OCI-LY3 (cell line): ENCODE measurements at regions not wholly inside any gene's neighbourhood (a gene's known extent, or its start where the extent isn't known, plus 50 kb on each side); places are given as distances from the start of the nearest gene placed in this dataset.

ENCODE experiments used
- H2AFZ ChIP-seq: fragments of 200-600, 300-600 bp; shearing (Covaris generic); 2 replicates; pipeline ENCODE4 v1.6.0; 2014; ENCODE audit warnings: antibody characterized with exemption, low read depth, low read length
- H3K27ac ChIP-seq: fragments of 200-600, 300-600 bp; sonication (generic); 2 replicates; pipeline ENCODE4 v1.5.1; 2014; ENCODE audit warnings: mild to moderate bottlenecking, low read length, moderate library complexity, mixed read lengths
- H3K27me3 ChIP-seq: fragments of 200-600, 300-600 bp; sonication (generic); 2 replicates; pipeline ENCODE4 v1.6.1; 2014; ENCODE audit warnings: low read depth, low read length, mixed read lengths
- H3K36me3 ChIP-seq: fragments of 200-600, 300-600 bp; sonication (generic); replicated peaks from 2 replicates; pipeline ENCODE3; 2014; ENCODE audit warnings: low read depth, low read length, mixed read lengths
- H3K4me1 ChIP-seq: fragments of 300-600, 200-600 bp; sonication (generic); 2 replicates; pipeline ENCODE4 v1.6.1; 2014; ENCODE audit warnings: low read length, mixed read lengths
- H3K4me2 ChIP-seq: fragments of 200-600, 300-600 bp; sonication (generic); 2 replicates; pipeline ENCODE4 v1.6.1; 2014; ENCODE audit warnings: low read length, mixed read lengths
- H3K4me3 ChIP-seq: fragments of 300-600, 200-600 bp; sonication (generic); 2 replicates; pipeline ENCODE4 v1.5.1; 2014; ENCODE audit warnings: antibody characterized with exemption, mild to moderate bottlenecking, low read length, moderate library complexity
- H3K79me2 ChIP-seq: fragments of 300-600, 200-600 bp; shearing (Covaris generic); 2 replicates; pipeline ENCODE4 v1.6.1; 2014; ENCODE audit warnings: mild to moderate bottlenecking, low read length, mixed read lengths
- H3K9ac ChIP-seq: fragments of 300-600, 200-600 bp; shearing (Covaris generic); 2 replicates; pipeline ENCODE4 v1.6.0; 2014; ENCODE audit warnings: mild to moderate bottlenecking, low read length, moderate library complexity
- H3K9me3 ChIP-seq: fragments of 200-600, 300-600 bp; shearing (Covaris generic); 2 replicates; pipeline ENCODE4 v1.6.1; 2014; ENCODE audit warnings: low read length, mixed read lengths; ENCODE audit not compliant: insufficient read depth
- H4K20me1 ChIP-seq: fragments of 200-600, 300-600 bp; sonication (generic); 2 replicates; pipeline ENCODE4 v1.6.1; 2016; ENCODE audit warnings: low read length, mixed read lengths; ENCODE audit not compliant: insufficient read depth
- EZH2phosphoT487 ChIP-seq: fragments of 200-600 bp; shearing (Covaris generic); IDR thresholded peaks from 2 replicates; pipeline ENCODE4 v1.6.1; 2018; ENCODE audit warnings: antibody characterized with exemption, mixed run types, low read depth
- TF ChIP-seq, protein P1 (sequence below): fragments of 200-600, 300-600 bp; sonication (generic); IDR thresholded peaks from 2 replicates; pipeline ENCODE4 v1.5.1; 2014; ENCODE audit warnings: antibody characterized with exemption, low read length, low read depth

DNA sequence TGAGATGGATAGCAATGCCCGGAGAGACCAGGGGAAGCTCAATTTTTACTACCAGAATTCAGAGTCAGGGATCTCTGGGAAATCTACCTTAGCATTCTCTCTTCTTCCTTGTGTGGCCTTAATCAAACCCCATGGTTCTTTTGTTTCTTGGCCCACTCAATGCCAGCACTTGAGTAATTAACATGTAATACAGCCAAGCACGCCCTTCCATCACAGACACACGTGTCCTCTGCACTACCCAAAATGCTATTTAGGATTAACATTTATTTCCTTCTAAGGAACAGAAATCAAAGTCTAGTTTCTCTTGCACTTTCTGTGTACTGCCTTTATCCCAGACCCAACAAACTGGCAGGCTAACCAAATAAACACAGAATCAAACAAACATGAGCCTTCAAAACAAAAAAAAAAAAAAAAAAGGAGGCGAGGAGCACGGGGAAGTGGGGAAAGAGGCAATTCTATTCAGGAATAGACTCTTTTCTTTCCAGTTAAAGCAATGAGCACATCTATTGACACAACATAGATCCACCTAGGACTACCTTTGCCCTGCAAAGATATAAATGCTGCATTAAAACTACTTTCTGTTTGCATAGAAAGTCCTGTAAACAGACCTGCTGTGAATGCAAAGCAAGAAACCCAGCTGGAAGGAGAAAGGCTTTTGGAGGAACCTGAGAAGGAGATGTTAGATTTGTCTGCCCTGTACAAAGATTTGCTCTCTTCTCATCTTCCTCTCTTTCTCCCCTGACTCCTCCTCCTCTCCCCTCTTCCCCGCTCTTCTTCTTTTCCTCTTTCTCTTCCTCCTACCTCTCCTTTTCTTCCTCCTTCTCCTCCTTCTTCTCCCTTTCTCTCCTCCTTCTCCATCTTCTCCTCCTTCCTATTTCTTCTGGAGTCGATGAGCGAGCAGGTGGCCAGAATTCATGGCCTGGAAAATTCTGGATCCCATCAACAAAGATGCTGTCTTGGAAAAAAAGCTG, 294.4 kb downstream of the NPIPA8 start:
- H3K4me2 ChIP-seq = no peak overlapping the region
- no peaks in the 10 kb centered on the region for H4K20me1 ChIP-seq
- H3K79me2 ChIP-seq = no peaks in the 10 kb centered on the region
- H3K4me3 ChIP-seq = no peak overlapping the region
- H3K36me3 ChIP-seq = no peaks in the 10 kb centered on the region
- H3K27ac ChIP-seq = no peak overlapping the region
- no peak overlapping the region for H3K9ac ChIP-seq
- H3K4me1 ChIP-seq = no peaks in the 10 kb centered on the region
- no peaks in the 10 kb centered on the region; the same call in 1 of the 2 replicates for H3K27me3 ChIP-seq
- TF ChIP-seq EZH2phosphoT487 = no peak
- TF ChIP-seq, protein P1, sequence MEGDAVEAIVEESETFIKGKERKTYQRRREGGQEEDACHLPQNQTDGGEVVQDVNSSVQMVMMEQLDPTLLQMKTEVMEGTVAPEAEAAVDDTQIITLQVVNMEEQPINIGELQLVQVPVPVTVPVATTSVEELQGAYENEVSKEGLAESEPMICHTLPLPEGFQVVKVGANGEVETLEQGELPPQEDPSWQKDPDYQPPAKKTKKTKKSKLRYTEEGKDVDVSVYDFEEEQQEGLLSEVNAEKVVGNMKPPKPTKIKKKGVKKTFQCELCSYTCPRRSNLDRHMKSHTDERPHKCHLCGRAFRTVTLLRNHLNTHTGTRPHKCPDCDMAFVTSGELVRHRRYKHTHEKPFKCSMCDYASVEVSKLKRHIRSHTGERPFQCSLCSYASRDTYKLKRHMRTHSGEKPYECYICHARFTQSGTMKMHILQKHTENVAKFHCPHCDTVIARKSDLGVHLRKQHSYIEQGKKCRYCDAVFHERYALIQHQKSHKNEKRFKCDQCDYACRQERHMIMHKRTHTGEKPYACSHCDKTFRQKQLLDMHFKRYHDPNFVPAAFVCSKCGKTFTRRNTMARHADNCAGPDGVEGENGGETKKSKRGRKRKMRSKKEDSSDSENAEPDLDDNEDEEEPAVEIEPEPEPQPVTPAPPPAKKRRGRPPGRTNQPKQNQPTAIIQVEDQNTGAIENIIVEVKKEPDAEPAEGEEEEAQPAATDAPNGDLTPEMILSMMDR = no peak
- no peaks in the 10 kb centered on the region for H3K9me3 ChIP-seq
- H2AFZ ChIP-seq = no peak overlapping the region

GRCh38 chr16:18039931-18040330, 296.6 kb downstream of the NPIPA8 start:
- H3K4me3 ChIP-seq = no peak overlapping the region
- no peaks in the 10 kb centered on the region for H3K4me1 ChIP-seq
- H3K36me3 ChIP-seq = no peaks in the 10 kb centered on the region
- TF ChIP-seq, protein P1 = no peak
- TF ChIP-seq EZH2phosphoT487 = no peak
- no peak overlapping the region for H3K9ac ChIP-seq
- H3K79me2 ChIP-seq = no peaks in the 10 kb centered on the region
- H3K9me3 ChIP-seq = no peaks in the 10 kb centered on the region
- H3K27ac ChIP-seq = no peak overlapping the region
- H3K27me3 ChIP-seq = no peaks in the 10 kb centered on the region
- no peak overlapping the region for H3K4me2 ChIP-seq
- no peaks in the 10 kb centered on the region for H4K20me1 ChIP-seq
- H2AFZ ChIP-seq = no peak overlapping the region

GRCh38 chr16:18037051-18037450, 299.5 kb downstream of the NPIPA8 start:
- H3K9me3 ChIP-seq = no peaks in the 10 kb centered on the region
- no peak overlapping the region for H3K27ac ChIP-seq
- no peaks in the 10 kb centered on the region for H3K36me3 ChIP-seq
- no peaks in the 10 kb centered on the region for H3K27me3 ChIP-seq
- H3K79me2 ChIP-seq = no peaks in the 10 kb centered on the region
- TF ChIP-seq, protein P1 = no peak
- TF ChIP-seq EZH2phosphoT487 = no peak
- no peak overlapping the region for H3K9ac ChIP-seq
- H3K4me1 ChIP-seq = no peaks in the 10 kb centered on the region
- H3K4me2 ChIP-seq = no peak overlapping the region
- H4K20me1 ChIP-seq = no peaks in the 10 kb centered on the region
- no peak overlapping the region for H3K4me3 ChIP-seq
- no peak overlapping the region for H2AFZ ChIP-seq

GRCh38 chr16:18024611-18025010, 311.9 kb downstream of the NPIPA8 start:
- Histone ChIP-seq H2AFZ (no peak overlapping the region), H4K20me1 (no peaks in the 10 kb centered on the region), H3K27ac (no peak overlapping the region), H3K4me1 (no peaks in the 10 kb centered on the region), H3K9me3 (no peaks in the 10 kb centered on the region), H3K4me3 (no peak overlapping the region), H3K36me3 (no peaks in the 10 kb centered on the region), H3K4me2 (no peak overlapping the region), H3K79me2 (no peaks in the 10 kb centered on the region), H3K9ac (no peak overlapping the region), H3K27me3 (0 out of 2 replicates have a peak, but pooled peaks cover 2% of the 10 kb centered on the region)
- TF ChIP-seq, protein P1 = no peak
- no peak for TF ChIP-seq EZH2phosphoT487
